Fibroblast of the aortic adventitia (primary cell): ENCODE measurements at regions not wholly inside any gene's neighbourhood (a gene's known extent, or its start where the extent isn't known, plus 50 kb on each side); places are given as distances from the start of the nearest gene placed in this dataset.

Source experiments
- DNase-seq: peaks from one replicate; pipeline ENCODE4 v3.0.0-alpha.2; 2010; ENCODE audit warnings: low read depth
- H3K4me3 ChIP-seq: 2 replicates; pipeline ENCODE4 v1.5.1; 2011; ENCODE audit warnings: low read depth, mild to moderate bottlenecking, control low read depth, low read length, moderate library complexity
- CTCF ChIP-seq: IDR thresholded peaks from 2 replicates; pipeline ENCODE4 v1.5.1; 2011; ENCODE audit warnings: mild to moderate bottlenecking, low read length, control low read depth, inconsistent platforms; ENCODE audit not compliant: insufficient read depth

DNA sequence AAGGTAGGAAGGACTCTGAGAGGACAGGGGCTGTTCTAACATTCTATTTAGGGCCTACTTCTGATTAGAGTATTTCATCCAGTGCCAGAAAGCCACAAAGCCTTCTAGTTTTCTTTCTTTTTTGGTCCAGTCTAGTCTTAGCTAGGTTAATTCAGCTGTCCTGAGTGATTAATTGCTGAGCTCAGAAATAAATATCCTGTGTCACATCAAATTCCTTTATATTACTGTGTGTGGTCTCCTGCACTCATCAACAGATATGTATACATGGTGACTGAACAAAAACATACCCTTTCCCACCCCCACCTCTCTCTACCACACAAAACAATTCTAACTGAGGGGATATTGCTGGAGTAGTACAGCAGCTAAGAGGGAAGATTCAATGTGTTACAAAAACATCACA is 601.5 kb upstream of the NRSN1 start:
- DNase-seq, result no peak
- TF ChIP-seq CTCF, result no peak
- no peak overlapping the region for H3K4me3 ChIP-seq

DNA sequence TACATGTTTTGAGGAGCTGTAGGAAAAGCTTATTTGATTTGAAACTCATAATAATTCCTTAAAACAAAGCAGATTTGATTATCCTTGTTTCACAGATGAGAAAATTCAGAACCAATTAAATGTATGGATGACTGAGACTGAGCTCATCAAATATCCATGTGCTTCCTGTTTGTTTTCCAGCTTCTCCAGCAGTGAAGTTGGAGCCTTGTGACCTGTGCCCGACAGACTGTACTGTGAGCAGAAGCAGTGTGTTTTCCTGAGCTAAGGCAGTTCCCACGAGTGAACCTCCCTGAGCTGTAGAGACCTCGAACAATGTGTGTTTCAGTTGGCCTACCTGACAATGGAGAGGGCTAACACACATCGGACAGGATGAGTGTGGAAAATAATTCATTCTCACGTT is 599.5 kb upstream of the NRSN1 start:
- H3K4me3 ChIP-seq, result no peak overlapping the region
- TF ChIP-seq CTCF, result no peak
- DNase-seq, result no peak

DNA sequence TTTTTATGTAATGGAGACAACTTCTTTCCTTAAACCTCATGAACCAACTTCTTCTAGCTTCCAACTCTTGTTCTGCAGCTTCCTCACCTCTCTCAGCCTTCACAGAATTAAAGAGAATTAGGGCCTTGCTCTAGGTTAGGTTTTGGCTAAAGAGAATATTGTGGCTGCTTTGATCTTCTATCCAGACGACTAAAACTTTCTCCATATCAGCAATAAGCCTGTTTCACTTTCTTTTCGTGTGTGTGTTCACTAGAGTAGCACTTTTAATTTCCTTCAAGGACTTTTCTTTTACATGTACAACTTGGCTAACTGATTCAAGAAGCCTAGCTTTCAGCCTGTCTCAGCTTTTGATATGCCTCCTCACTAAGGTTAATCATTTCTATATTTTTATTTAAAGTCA is 596.1 kb upstream of the NRSN1 start:
- TF ChIP-seq CTCF, result no peak
- DNase-seq, result no peak
- no peak overlapping the region for H3K4me3 ChIP-seq

- no peak for DNase-seq
- no peak overlapping the region for H3K4me3 ChIP-seq
- TF ChIP-seq CTCF, result no peak
Observed at GRCh38 chr6:23531666-23532065, 594.3 kb upstream of the NRSN1 start.

DNA sequence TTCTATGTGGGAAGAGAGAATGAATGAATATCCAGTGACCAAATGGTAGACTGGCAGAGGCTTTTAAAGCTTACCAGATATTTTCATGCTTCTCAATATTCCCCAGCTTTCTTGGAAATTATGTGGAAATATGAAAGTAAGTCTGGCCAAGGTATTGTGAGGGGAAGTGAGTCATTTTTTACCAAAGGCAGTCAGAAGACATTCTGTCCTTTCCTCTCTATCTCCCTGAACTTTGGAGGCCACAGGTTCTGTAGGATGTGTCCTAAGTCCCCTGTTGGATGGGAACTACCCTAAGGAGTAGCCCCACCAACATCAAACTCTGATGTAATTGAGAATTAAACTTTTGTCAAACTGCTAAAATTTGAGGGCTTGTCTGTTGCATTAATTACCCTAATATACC is 593.8 kb upstream of the NRSN1 start:
- H3K4me3 ChIP-seq, result no peak overlapping the region
- TF ChIP-seq CTCF, result no peak
- DNase-seq, result no peak

- DNase-seq, result no peak
- TF ChIP-seq CTCF, result no peak
- no peak overlapping the region for H3K4me3 ChIP-seq
Observed at GRCh38 chr6:23533311-23533710, 592.7 kb upstream of the NRSN1 start.

DNA sequence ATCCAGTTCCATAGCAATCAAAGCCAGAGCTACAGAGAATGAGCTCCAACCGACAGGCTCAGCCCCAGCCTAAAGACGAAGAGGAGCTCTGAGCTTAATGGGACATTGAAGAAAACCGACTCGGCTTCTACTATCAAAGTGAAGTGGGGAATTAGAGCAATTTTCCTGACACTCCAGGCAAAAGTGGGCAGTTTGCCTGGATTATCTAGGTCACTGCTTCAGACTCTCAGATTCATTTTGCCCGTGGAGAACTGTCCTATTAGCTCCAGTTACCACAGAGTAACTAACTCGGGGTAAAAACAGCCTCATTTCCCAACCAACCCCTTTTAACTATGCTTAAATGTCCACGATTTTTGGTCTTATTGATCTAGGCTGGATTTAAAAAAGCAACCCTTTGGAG is 592.1 kb upstream of the NRSN1 start:
- no peak for DNase-seq
- no peak for TF ChIP-seq CTCF
- no peak overlapping the region for H3K4me3 ChIP-seq
